Fibroblast of skin of right quadriceps (primary cell): ENCODE measurements at regions not wholly inside any gene's neighbourhood (a gene's known extent, or its start where the extent isn't known, plus 50 kb on each side); places are given as distances from the start of the nearest gene placed in this dataset.
"Not testable (repeated sequence)": the region's sequence is repeated elsewhere in the genome, so short reads cannot be mapped to it uniquely, and the experiment has no call there.

Experiments used
- DNase-seq: peaks from one replicate; pipeline ENCODE4 v3.0.0-alpha.2; 2013

DNA sequence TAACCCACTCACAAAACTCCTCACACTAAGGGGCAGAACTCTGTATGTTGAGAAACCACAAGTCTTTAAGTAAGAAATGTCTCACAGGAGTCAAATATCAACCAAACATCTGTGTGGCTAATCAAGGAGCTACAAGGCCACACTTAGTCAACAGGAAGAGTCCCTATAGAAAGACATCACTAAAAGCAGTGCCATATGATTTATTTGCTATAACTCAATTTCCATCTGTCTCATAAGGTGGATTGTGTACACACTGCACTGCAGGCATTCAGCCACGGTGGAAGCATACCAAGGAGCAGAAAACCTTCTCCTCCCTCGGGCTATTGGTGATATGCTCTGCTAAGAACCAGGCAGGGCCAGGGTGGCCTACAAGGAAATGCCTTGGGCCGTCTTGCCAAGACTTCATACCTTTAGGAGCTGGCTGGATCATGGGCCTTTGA, 197.6 kb upstream of the CFAP20DC start:
- peak; percentile 59 for DNase-seq

DNA sequence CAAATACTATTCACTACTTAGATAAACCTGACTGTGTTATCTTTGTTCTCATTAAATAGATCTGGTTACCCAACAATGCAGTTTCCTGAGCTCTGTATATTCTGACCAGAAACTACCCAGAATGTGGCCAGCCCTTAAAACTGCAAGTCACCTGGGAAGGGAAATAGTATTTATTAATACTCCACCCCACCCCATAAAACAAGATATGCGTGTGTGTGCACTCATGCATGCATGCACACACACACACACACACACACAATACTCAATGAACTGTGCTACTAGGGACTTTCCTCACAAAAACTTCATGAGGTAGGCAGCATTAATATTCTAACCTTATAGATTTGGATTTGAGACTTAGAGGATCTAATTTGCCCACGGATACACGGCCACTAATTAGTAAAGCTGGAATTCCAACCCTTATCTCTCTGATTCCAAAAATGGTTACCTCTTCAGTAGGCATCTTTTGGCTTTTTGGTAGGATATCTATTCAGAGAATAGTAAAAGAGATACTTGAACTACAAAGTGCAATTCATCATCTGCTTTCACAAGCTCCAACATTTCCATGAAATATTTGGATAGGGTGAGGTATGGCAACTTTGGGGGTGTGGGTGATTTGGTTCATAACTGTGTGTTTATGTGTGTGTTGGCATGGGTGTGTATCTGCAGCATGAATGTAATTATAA, 197.0 kb upstream of the CFAP20DC start:
- no peak for DNase-seq

DNA sequence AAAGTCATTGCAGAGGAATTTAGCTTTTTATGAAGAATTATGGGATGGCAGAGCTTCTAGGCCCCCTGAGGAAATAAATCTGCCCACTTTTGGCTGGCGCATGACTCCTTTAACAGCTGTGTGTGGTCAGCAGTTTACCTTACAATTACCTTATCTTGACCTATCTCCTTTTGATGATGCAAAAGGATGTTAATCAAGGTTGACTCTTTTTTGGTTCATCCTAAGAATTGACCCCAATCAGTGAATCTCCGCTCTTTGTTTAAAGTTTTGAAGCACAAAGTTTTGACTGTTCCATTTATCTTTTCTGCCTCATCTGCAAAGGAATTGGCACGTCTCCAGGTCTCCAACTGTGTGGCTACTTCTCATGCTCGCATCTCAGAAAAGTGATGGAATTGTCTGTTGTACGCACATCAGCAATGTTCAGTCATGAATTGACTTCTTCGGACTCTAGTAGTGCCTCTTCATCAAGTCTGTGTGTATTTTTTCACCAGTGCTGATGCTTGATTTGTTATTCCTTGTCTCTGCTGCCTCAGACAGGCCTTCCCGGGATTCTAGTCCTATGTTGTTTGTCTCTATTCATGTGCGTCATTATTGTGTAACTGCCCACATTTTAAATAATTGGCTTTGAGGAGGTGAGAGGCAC, 196.2 kb upstream of the CFAP20DC start:
- DNase-seq, result peak; percentile 78

DNA sequence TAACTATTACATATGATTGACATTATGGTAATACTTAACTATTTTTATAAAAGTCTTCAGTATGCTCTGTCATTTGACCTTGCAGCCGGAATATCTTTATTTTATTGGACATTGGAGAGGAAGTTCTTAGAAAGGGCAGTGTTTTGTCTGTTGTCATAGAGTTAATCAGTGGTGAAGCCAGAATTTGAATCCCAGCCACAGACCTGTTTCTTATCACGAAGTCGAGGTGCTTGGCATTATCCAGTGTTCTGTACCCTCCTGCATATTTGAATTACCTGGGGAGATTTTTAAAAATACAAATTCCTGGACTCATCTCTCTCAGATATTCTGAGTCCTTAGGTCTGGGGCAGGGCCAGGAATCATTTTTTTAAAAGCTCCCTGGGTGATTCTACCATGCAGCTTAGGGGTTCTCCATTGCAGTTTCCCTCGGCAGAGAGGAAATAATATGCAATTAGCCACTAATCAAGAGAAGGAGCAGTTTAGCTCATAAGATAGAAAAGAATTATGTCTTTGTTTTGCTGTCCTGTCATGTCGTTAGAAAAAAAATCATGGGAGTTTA, 195.6 kb upstream of the CFAP20DC start:
- no peak for DNase-seq

DNA sequence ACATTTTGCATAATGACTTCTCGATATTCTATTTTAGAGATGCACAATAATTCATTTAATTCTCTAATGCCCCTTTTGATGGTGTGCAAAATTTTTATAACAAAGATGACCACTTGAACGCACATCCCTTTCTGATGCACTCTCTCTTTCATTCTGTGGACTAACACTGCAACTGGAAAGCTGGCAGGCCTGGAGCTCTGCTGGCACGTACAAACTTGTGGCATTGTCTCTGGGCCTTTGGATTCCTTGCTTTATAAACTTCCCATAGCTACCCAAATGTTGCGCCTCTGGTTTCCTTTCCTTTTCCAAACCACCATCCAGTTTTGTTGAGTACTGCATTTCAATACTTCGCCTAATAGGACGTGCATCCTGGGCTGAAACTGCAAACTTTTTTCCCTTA, 194.5 kb upstream of the CFAP20DC start:
- DNase-seq, result no peak

DNA sequence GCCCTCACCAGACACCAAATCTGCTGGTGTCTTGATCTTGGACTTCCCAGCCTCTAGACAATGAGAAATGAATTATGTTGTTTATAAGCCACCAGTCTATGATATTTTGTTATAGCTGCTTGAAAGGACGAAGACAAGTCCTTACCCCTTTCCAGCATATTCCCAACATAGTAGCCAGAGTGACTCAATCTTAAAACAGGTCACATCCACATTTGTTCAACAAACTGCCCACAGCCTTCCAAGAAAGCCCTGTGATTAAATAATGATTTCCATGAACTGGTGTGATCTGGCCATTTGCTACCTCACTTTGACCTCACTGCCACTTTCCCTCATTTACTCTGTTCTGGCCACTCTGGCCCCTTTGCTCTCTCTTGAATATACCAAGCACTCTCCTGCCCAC, 193.7 kb upstream of the CFAP20DC start:
- DNase-seq, result no peak

DNA sequence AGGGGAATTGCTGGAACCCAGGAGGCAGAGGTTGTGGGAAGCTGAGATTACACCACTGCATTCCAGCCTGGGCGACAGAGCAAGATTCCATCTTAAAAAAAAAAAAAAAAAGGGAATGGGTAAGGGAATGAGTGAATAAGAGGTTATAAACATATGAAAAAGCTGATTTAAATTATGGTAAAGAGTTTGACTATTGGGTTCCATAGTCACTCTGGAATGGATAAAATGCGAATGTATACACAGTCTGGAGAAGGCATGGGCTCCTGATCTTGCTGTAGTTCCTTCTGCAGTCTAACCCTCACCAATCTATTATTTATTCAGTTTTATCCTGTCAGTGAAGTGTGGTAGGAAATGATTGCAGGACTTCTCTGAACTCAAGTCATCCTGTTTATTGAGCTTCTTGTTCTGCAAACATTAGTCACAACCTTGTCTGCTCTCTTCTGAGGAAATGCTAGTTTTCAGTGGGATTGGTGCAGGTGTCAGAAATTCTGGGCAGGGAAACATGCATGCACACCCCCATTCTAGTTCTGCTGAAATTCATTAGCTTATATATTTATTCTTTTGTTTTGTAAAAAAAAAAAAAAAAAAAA, 190.9 kb upstream of the CFAP20DC start:
- DNase-seq, result peak; percentile 32

DNA sequence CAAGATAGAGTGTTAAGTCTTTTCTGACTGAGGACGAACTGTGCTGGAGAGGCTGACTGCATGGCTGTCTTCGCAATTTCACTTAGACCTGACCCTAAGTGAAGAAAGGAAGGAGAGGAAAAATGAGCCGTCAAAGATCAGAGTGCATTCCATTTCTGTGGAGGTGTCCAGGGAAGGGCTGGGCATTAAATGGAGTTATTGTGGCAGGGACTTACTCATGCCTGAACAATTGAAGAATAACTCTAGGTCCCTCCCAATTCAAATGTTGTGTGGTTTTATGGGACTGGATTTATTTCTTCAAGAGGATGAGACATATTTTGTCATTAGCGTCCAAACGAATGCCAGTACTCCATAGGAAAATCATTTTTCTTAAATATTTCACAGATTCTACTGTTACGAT, 187.3 kb upstream of the CFAP20DC start:
- DNase-seq, result no peak

DNA sequence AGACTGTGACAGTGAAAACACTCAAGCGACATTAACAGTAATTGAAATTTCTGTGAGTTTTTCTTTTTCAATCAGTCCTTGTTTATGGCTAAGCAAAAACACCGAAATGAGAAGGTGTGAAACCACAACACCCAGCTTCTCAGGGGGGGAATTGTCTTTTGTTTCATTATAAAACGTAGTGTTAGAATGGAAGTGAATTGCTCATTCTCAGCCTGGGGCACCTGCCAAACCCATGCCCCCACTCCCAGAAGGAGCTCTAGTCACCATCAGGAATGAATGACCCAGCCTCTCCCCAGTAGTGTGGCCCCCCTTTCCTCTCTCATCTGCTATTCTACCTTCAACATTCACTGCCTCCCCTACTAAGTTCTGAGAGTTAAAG, 185.8 kb upstream of the CFAP20DC start:
- DNase-seq, result no peak

DNA sequence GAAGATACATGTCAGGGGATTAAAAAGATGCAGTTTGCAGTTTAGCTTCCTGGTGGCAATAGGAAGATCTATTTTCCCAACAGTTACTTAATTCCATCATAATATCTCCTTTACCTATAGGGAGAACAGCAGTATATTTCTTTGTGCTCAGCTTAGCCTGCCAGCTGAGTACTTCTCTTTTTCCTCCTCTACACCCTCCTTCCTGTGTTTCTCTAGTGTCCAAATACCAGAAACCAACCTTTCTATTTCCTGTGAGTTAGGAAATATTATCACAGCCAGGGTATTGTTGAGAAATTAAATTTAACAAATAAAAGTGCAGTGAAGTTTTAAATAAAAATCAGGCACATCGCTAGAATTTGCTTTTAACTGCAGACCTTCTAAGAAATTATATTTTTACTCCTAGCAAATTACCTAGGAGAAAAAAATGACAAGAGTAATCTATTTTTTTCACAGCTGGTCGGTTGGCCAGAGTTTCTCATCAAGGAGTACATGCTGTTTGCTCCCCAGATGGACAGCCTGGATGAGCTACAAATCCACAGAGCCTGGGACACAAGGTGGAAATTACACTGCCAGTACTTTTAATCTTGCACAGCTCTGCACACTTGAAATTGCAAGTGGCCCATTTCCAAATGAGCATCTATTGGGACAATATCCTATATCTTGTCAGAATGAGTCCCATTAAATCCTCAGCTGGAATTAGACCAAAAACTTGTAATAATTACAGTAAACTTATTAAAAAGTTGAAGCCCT, 185.2 kb upstream of the CFAP20DC start:
- no peak for DNase-seq

DNA sequence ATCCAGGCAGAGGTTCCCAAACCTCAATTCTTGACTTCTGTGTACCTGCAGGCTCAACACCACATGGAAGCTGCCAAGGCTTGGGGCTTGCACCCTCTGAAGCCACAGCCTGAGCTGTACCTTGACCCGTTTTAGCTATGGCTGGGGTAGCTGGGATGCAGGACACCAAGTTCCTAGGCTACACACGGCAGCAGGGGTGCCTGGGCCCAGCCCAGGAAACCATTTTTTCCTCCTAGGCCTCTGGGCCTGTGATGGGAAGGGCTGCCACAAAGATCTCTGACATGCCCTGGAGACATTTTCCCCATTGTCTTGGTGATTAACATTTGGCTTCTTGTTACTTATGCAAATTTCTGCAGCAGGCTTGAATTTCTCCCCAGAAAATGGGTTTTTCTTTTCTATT, 180.6 kb upstream of the CFAP20DC start:
- not testable (repeated sequence) for DNase-seq

DNA sequence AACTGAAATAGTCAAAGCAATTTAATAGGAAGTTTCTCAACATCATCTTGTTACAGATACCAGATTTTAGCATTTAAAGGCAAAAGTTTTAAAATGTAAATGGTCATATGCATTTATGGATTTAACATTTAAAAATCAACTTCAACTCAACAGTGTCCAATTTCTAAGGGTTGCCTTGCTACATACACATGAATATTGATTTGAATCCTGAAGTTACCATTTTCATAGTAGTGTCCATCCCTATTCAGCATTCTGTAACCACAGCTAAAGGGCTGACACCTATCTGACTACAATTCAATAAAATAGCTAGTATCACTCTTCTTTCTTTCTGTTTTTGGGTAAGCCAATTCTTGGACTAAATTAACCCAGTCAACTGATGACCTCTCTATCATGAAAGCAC, 164.0 kb upstream of the CFAP20DC start:
- no peak for DNase-seq

DNA sequence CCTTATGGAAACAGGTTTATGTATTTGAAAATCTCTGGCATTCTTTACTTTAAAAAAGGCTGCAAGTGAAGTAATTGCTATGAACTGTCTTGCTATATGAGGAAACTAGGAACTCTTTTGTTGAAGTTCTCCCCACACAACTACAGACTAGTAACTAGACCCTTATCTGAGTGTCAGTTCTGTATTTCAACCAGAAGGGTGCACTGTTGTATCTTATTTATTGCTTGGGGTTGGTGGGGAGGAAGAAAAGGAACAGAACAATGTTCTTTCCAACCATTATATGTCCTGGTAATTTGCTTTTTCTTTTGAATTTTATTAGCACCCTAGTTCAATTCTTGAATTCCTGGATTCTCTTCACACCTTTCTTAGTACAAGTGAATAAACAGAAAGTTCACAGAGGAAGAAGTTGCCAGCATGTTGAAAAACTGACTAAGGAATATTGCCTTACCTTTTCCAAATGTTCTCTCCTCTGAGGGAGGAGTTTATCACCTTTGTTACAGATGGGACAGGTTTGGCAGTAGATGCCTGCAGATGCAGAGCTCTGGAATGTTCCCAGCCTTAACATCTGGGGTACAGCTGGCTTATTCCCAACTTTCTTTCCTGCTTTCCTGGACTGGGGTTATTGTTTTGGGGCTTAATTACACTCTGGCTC, 162.4 kb upstream of the CFAP20DC start:
- peak; percentile 56 for DNase-seq

DNA sequence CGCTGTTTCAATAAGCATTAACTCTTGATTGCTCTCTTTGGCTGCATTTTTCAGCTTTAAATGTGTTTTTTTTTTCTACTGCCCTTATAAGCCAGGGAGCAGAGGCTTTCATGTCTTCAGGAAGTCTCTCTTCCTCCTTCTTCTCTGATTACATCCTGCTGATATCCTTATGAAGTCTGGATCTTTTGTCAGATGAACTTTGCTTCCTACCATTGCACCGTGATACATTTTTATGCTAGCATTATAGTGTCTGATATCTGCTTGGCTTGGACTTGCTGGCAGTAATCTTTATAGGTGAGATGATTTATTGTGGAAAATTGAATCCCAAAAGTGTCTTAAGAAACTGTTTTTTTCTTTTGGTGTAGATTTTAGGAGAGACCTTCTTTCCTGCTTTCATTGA, 160.4 kb upstream of the CFAP20DC start:
- DNase-seq, result no peak

DNA sequence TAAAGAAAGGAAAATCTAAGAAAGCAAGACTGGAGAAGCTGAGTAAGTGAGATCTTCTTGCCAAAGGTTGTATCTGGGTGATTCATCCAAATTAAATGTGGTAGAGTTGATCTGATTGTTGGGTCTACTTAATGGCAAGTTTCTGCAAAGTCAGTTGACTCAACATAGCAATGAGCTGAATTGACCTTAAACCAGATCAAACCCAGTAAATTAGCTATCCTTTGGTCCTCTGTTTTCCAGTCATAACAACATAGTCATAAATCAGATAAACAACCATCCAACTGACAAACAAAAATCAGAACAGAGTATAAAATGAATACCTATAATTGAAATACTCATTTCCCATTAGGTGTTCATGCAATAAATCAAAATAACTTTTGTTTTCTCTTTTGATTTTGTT, 142.6 kb upstream of the CFAP20DC start:
- DNase-seq, result peak; percentile 77

DNA sequence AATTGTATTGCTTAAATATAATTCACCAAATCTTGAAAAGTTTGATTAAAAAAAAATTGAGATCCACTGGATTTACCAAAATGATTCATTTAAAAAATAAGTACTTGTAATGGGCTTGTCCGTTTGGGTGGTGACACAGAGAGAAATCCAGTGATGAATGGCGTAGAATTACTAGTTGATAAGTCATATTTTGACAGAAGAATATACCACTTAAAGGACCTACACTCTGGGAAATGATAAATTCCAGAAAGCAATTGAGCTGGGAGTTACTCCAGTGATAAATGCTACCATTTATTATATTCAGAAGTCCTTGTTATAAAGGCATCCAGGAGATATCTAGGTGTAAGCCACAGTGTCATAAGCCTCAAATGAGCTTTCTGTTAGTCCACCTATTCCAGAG, 141.8 kb upstream of the CFAP20DC start:
- no peak for DNase-seq

DNA sequence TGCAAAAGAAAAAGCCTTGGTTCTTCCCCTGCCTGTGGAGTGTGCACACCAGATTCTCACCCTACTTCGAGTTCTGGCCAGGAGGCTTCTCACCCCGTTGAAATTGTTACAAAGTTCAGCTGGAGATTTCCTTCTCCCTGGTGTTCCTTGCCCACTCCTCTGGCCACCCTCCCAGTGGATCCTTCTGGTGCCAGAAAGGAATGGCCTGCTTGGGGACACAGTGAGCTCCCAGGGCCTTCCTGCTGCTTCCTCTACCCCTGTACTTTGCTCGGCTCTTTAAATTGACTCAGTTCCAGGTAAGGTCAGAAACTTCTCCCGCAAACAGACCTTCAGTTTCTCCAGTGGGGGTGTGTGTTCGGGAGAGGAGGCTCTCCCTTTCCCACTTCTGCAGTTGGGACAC, 140.1 kb upstream of the CFAP20DC start:
- no peak for DNase-seq

DNA sequence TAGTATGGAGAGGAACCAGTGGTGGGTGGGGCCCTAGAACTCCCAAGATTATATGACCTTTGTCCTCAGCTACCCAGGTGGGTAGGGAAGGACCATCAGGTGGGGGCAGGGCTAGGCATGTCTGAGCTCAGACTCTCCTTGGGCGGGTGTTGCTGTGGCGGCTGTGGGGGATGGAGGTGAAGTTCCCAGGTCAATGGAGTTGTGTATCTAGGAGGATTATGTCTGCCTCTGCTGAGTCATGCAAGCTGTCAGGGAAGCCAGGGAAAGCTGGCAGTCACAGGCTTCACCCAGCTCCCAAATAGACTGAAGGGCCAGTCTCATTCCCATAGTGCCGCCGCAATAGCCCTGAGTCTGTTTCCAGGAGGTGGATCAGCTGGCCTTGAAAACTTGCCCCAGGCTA, 139.7 kb upstream of the CFAP20DC start:
- DNase-seq, result no peak

DNA sequence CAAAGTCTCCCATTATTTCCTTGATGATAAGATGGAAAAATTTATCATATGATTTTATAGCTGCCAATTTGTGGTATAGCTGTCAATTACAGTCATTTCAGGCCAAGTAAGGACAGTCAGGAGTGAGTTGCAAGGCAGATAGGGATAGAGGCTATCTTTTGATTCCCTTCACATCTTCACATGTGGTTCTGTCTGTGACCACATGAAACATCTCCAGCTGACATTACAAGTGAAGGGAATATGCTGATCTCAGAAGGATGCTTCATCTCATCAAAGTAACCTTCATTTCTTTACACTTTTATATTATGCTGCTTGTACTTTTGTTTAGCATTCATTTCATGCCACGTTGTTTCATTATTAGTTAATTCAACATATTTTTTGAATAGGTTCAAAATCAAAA, 136.9 kb upstream of the CFAP20DC start:
- DNase-seq, result no peak

DNA sequence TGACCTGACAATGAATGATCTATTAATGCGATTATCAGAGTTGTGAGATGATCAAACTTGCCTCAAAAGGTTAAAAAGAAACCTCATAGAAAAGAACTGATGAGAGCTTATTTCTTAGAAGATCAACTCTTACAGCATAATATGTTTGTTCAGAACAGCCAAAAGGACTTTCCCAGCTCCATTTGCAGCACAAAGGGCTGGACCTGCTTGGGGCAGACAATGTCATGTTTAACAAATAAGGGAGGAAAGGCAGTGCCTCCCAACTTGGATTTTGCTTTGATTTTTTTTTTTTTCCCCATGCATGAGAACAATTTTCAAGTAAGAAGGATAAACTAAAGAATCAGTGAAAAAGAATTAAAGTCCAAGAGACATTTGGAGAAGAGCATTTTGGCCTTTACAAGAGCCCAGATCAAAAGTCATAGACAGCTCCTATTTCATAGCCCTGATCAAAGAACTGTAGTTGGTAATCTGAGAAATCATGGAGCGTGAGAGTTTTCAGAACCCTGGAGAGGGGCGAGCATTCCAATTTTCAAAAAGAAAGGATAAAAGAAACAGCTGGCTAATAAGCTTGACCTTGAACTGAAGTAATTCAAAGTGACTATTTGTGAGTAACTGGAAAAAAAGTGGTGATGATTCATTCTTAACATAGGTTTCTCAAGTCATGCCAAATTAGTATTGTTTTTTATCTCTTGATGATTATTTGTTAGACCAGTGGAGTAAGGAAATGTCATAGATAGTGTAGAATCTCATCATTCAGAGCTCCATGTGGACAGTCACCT, 136.0 kb upstream of the CFAP20DC start:
- DNase-seq, result peak; percentile 27

DNA sequence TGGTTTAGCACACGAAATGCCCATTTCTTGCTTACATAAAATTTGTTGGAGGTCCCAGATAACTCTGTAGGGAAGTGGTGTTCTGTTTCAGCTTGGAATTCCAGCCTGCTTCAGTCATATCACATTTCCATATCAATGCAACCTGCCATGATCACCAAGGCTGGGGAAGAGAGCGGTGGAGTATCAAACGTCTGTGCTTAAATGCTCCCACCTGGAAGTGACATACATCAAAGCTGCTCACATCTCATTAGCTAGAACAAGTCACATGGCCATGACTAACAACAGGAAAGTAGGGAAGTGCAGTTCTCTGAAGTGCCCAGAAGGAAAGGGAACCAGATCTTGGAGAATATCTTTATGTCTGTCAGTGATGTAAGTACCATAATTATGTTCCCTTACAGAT, 130.2 kb upstream of the CFAP20DC start:
- DNase-seq, result no peak

DNA sequence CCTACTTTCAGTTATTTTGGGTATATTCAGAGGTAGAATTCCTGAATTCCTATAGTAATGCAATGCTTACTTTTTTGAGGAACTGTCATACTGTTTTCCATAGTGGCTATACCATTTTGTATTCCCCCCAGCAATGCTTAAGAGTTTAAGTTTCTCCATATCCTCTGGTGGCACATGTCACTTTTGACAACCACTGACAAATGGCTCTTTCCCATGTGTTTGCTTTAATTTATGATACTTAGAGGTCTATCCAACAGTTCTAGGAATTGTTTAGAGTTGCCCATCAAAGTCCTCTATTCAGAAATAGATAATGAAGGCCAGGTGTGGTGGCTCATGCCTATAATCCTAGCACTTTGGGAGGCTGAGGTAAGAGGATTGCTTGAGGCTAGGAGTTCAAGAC, 128.9 kb upstream of the CFAP20DC start:
- no peak for DNase-seq
